ENCODE measurements at regions not wholly inside any gene's neighbourhood (a gene's known extent, or its start where the extent isn't known, plus 50 kb on each side); places are given as distances from the start of the nearest gene placed in this dataset.
"Not testable (repeated sequence)": the region's sequence is repeated elsewhere in the genome, so short reads cannot be mapped to it uniquely, and the experiment has no call there.

GRCh38 chr6:114878091-114878490, 535.3 kb upstream of the HS3ST5 start:
- no peaks in the 10 kb centered on the region for H3K9me3 ChIP-seq
- no peaks in the 10 kb centered on the region for H3K27me3 ChIP-seq
- no peak overlapping the region for H3K4me3 ChIP-seq
- intact Hi-C loops (cut with DNase I; ENCODE audit: low total_unique reads) = no loop called here
- H3K27ac ChIP-seq = no peak overlapping the region
- no peaks in the 10 kb centered on the region for H3K4me1 ChIP-seq
- no peak for DNase-seq
- H3K36me3 ChIP-seq = no peaks in the 10 kb centered on the region
- no peak for TF ChIP-seq CTCF (IDR thresholded peaks at IDR 0.05)

GRCh38 chr6:114874410-114874809, 531.6 kb upstream of the HS3ST5 start:
- Histone ChIP-seq H3K4me1 (no peaks in the 10 kb centered on the region), H3K27ac (no peak overlapping the region), H3K27me3 (no peaks in the 10 kb centered on the region), H3K36me3 (no peaks in the 10 kb centered on the region), H3K4me3 (no peak overlapping the region), H3K9me3 (no peaks in the 10 kb centered on the region)
- no peak for TF ChIP-seq CTCF (IDR thresholded peaks at IDR 0.05)
- intact Hi-C loops (cut with DNase I; ENCODE audit: low total_unique reads) = no loop called here
- DNase-seq = no peak

GRCh38 chr6:114865506-114865905, 522.7 kb upstream of the HS3ST5 start:
- H3K27me3 ChIP-seq; H3K4me3 ChIP-seq; H3K9me3 ChIP-seq; H3K36me3 ChIP-seq; DNase-seq; intact Hi-C loops (cut with DNase I; ENCODE audit: low total_unique reads); H3K4me1 ChIP-seq; H3K27ac ChIP-seq: not testable (repeated sequence)

DNA sequence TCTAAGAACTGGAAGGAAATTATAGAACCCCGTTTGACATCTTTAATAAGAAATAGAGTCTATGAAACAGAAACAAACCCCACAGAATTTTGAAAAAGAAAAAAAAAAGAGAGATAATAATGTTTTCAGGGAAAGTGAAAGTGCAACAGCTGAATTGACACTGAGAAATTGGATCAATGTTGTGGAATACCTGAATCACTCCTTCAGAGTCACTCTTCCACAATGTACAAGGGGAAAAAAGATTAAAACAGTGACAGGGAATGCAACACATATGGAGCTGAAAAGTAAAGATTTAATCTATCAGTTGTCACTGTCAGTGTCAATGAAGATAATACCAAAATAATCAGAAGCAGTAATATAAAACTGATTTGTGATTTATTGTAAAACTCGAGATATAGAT, 520.8 kb upstream of the HS3ST5 start:
- no peak overlapping the region for H3K27ac ChIP-seq
- H3K36me3 ChIP-seq = no peaks in the 10 kb centered on the region
- H3K4me1 ChIP-seq = no peaks in the 10 kb centered on the region
- no peak for TF ChIP-seq CTCF (IDR thresholded peaks at IDR 0.05)
- no peaks in the 10 kb centered on the region for H3K27me3 ChIP-seq
- H3K9me3 ChIP-seq = peaks cover 0 to 6% (median 0%) of the 10 kb centered on the region in 3 donors
- no peak for DNase-seq
- intact Hi-C loops (cut with DNase I; ENCODE audit: low total_unique reads) = no loop called here
- H3K4me3 ChIP-seq = no peak overlapping the region

- no peak for TF ChIP-seq CTCF (IDR thresholded peaks at IDR 0.05)
- Histone ChIP-seq H3K4me3 (no peak overlapping the region), H3K36me3 (no peaks in the 10 kb centered on the region), H3K27ac (no peak overlapping the region), H3K4me1 (no peaks in the 10 kb centered on the region), H3K9me3 (peaks cover 0 to 6% (median 0%) of the 10 kb centered on the region in 3 donors), H3K27me3 (no peaks in the 10 kb centered on the region)
- no peak for DNase-seq
- intact Hi-C loops (cut with DNase I; ENCODE audit: low total_unique reads) = no loop called here
Measured at GRCh38 chr6:114862819-114863218, 520.0 kb upstream of the HS3ST5 start.

DNA sequence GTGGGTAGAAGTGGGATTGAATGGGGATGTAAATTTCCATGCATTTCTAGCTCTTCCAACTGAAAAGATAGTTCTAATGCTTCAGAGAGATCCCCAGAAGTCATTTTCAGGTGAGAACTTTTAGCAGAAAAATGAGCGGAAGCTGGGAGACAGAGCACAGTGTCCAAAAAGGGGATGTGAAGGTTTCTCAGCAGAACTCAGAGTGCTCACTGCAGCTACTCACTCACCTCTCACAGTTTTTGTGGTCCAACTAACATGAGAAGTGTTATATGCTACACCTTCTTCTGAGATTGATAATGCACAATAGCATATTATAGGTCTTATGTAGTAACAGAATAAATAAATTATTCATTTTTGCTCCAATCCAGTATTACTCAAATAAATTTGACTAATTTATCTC, 519.2 kb upstream of the HS3ST5 start:
- intact Hi-C loops (cut with DNase I; ENCODE audit: low total_unique reads) = no loop called here

More for the DNA sequence above, 519.2 kb upstream of the HS3ST5 start:
- TF ChIP-seq CTCF (IDR thresholded peaks at IDR 0.05) = no peak
- no peak for DNase-seq
- no peaks in the 10 kb centered on the region for H3K27me3 ChIP-seq
- H3K36me3 ChIP-seq = no peaks in the 10 kb centered on the region
- H3K4me3 ChIP-seq = no peak overlapping the region
- H3K9me3 ChIP-seq = peaks cover 0 to 6% (median 0%) of the 10 kb centered on the region in 3 donors
- H3K4me1 ChIP-seq = no peaks in the 10 kb centered on the region
- no peak overlapping the region for H3K27ac ChIP-seq
